SH-SY5Y (cell line): ENCODE measurements at regions not wholly inside any gene's neighbourhood (a gene's known extent, or its start where the extent isn't known, plus 50 kb on each side); places are given as distances from the start of the nearest gene placed in this dataset.

ENCODE experiments used
- GATA2 ChIP-seq: IDR thresholded peaks from 2 replicates; pipeline ENCODE4 v1.6.1; 2011; ENCODE audit warnings: mild to moderate bottlenecking, low read depth, low read length
- GATA3 ChIP-seq: IDR thresholded peaks from 2 replicates; pipeline ENCODE4 v1.6.1; 2011; ENCODE audit warnings: low read depth, mild to moderate bottlenecking, low read length, moderate library complexity

DNA sequence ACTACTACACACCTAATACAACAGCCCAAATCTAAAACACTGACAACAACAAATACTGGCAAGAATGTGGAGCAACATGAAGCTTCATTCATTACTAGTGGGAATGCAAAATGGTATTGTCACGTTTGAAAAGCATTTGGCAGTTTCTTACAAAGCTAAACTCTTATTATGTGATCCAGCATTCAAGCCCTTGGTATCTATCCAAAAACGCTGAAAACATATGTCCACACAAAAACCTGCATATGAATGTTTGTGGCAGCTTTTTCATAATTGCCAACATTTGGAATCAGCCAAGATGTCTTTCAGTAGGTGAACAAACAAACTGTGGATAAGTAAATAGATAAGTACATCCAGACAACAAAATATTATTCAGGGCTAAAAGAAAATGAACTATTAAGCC lies 501.1 kb upstream of the KIF2B start:
- TF ChIP-seq GATA2 (no peak), GATA3 (no peak)
